ENCODE measurements at regions not wholly inside any gene's neighbourhood (a gene's known extent, or its start where the extent isn't known, plus 50 kb on each side); places are given as distances from the start of the nearest gene placed in this dataset.

GRCh38 chr2:235414422-235414821 lies 79.4 kb upstream of the AGAP1 start:
- no peak for DNase-seq (ENCODE audit: low spot score in 2 of 2)
- H3K4me3 ChIP-seq: no peak overlapping the region
- H3K27me3 ChIP-seq: no peaks in the 10 kb centered on the region
- H3K4me1 ChIP-seq: no peaks in the 10 kb centered on the region
- no peak overlapping the region for H3K27ac ChIP-seq
- TF ChIP-seq CTCF (IDR thresholded peaks at IDR 0.05): no peak
- H3K36me3 ChIP-seq: no peaks in the 10 kb centered on the region
- intact Hi-C loops (cut with DNase I): no loop called here
- no peaks in the 10 kb centered on the region for H3K9me3 ChIP-seq

- Histone ChIP-seq H3K36me3 (no peaks in the 10 kb centered on the region), H3K4me1 (no peaks in the 10 kb centered on the region), H3K4me3 (no peak overlapping the region), H3K27ac (no peak overlapping the region), H3K9me3 (no peaks in the 10 kb centered on the region), H3K27me3 (no peaks in the 10 kb centered on the region)
- intact Hi-C loops (cut with DNase I): no loop called here
- DNase-seq (ENCODE audit: low spot score in 2 of 2): no peak
- no peak for TF ChIP-seq CTCF (IDR thresholded peaks at IDR 0.05)
These were observed 76.9 kb upstream of the AGAP1 start for GRCh38 chr2:235416858-235417499.

- peaks cover 0 to under 1% of the 10 kb centered on the region in 2 donors for H3K9me3 ChIP-seq
- DNase-seq (ENCODE audit: low spot score in 2 of 2): no peak
- no peaks in the 10 kb centered on the region for H3K4me1 ChIP-seq
- H3K27ac ChIP-seq: no peak overlapping the region
- no peaks in the 10 kb centered on the region for H3K36me3 ChIP-seq
- intact Hi-C loops (cut with DNase I): no loop called here
- H3K27me3 ChIP-seq: no peaks in the 10 kb centered on the region
- TF ChIP-seq CTCF (IDR thresholded peaks at IDR 0.05): no peak
- H3K4me3 ChIP-seq: no peak overlapping the region
These were observed 74.9 kb upstream of the AGAP1 start for GRCh38 chr2:235418918-235419317.

- Histone ChIP-seq H3K36me3 (no peaks in the 10 kb centered on the region), H3K27me3 (no peaks in the 10 kb centered on the region), H3K4me1 (no peaks in the 10 kb centered on the region), H3K9me3 (peaks cover 0 to 7% of the 10 kb centered on the region in 2 donors), H3K4me3 (no peak overlapping the region), H3K27ac (no peak overlapping the region)
- DNase-seq (ENCODE audit: low spot score in 2 of 2): no peak
- intact Hi-C loops (cut with DNase I): no loop called here
- TF ChIP-seq CTCF (IDR thresholded peaks at IDR 0.05): no peak
These were observed 73.8 kb upstream of the AGAP1 start for GRCh38 chr2:235419996-235420395.

GRCh38 chr2:235421618-235422017 lies 72.2 kb upstream of the AGAP1 start:
- no peak for TF ChIP-seq CTCF (IDR thresholded peaks at IDR 0.05)

More at GRCh38 chr2:235421618-235422017, 72.2 kb upstream of the AGAP1 start:
- Histone ChIP-seq H3K27ac (no peak overlapping the region), H3K4me3 (no peak overlapping the region), H3K9me3 (peaks cover 0 to 7% of the 10 kb centered on the region in 2 donors), H3K27me3 (no peaks in the 10 kb centered on the region), H3K36me3 (no peaks in the 10 kb centered on the region), H3K4me1 (no peaks in the 10 kb centered on the region)
- DNase-seq (ENCODE audit: low spot score in 2 of 2): no peak
- intact Hi-C loops (cut with DNase I): no loop called here
